Adrenal gland (tissue), 5 donors: ENCODE measurements at regions not wholly inside any gene's neighbourhood (a gene's known extent, or its start where the extent isn't known, plus 50 kb on each side); places are given as distances from the start of the nearest gene placed in this dataset.
"Not testable (repeated sequence)": the region's sequence is repeated elsewhere in the genome, so short reads cannot be mapped to it uniquely, and the experiment has no call there.

ENCODE experiments used
- POLR2A ChIP-seq, 2 donors: fragments of 450-650 bp; IDR thresholded peaks; one replicate each; pipeline ENCODE4 v1.6.1; 2017; ENCODE audit warnings: antibody characterized with exemption in 2 of 2, mild to moderate bottlenecking in 2 of 2, moderate library complexity in 1 of 2
- TF ChIP-seq, protein P1 (sequence below), 6 experiments: fragments of 450-650 bp in 4 of 6; fragments of 200-600 bp in 2 of 6; sonication (generic) in 1 of 6; IDR thresholded peaks; 1 replicate in 5 of 6; 2 replicates in 1 of 6; pipeline versions ENCODE4 v1.5.1 to v1.8.0; 2016 to 2021; ENCODE audit warnings: antibody characterized with exemption in 6 of 6, mild to moderate bottlenecking in 2 of 6, moderate library complexity in 1 of 6
- donor health status: DM: no; HTN: no; CAD: no.

DNA sequence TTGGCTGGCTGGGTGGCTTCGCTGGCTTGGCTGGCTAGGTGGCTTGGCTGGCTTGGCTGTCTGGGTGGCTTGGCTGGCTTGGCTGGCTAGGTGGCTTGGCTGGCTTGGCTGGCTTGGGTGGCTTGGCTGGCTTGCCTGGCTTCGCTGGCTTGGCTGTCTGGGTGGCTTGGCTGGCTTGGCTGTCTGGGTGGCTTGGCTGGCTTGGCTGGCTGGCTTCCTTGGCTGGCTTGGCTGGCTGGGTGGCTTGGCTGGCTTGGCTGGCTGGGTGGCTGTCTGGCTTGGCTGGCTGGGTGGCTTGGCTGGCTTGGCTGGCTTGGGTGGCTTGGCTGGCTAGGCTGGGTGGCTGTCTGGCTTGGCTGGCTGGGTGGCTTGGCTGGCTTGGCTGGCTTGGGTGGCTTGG, 245.7 kb upstream of the POTEB2 start:
- TF ChIP-seq, protein P1, sequence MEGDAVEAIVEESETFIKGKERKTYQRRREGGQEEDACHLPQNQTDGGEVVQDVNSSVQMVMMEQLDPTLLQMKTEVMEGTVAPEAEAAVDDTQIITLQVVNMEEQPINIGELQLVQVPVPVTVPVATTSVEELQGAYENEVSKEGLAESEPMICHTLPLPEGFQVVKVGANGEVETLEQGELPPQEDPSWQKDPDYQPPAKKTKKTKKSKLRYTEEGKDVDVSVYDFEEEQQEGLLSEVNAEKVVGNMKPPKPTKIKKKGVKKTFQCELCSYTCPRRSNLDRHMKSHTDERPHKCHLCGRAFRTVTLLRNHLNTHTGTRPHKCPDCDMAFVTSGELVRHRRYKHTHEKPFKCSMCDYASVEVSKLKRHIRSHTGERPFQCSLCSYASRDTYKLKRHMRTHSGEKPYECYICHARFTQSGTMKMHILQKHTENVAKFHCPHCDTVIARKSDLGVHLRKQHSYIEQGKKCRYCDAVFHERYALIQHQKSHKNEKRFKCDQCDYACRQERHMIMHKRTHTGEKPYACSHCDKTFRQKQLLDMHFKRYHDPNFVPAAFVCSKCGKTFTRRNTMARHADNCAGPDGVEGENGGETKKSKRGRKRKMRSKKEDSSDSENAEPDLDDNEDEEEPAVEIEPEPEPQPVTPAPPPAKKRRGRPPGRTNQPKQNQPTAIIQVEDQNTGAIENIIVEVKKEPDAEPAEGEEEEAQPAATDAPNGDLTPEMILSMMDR (IDR thresholded peaks at IDR 0.05) = not testable (repeated sequence)
- TF ChIP-seq POLR2A (IDR thresholded peaks at IDR 0.05) = not testable (repeated sequence)
